ENCODE measurements at regions not wholly inside any gene's neighbourhood (a gene's known extent, or its start where the extent isn't known, plus 50 kb on each side); places are given as distances from the start of the nearest gene placed in this dataset.
A peak's percentile ranks its signal among the peaks of the same experiment; 100 is the strongest.

GRCh38 chr2:211068108-211068780 lies 511.8 kb downstream of the CPS1 start:
- DNase-seq: no peak

GRCh38 chr2:211070547-211070946 lies 514.1 kb downstream of the CPS1 start:
- no peak for DNase-seq

GRCh38 chr2:211077216-211077767 lies 520.9 kb downstream of the CPS1 start:
- DNase-seq: no peak

- no peak for DNase-seq
Measured at GRCh38 chr2:211084352-211084751, 528.0 kb downstream of the CPS1 start.

GRCh38 chr2:211085056-211085680 lies 528.8 kb downstream of the CPS1 start:
- DNase-seq: peak; percentile 55

GRCh38 chr2:211086049-211086448 lies 529.6 kb downstream of the CPS1 start:
- DNase-seq: no peak

- DNase-seq: no peak
Measured at GRCh38 chr2:211089127-211089526, 532.7 kb downstream of the CPS1 start.

GRCh38 chr2:211093743-211094303 lies 537.4 kb downstream of the CPS1 start:
- DNase-seq: peak; percentile 17

- no peak for DNase-seq
Measured at GRCh38 chr2:211103989-211104388, 547.6 kb downstream of the CPS1 start.

- DNase-seq: no peak
Measured at GRCh38 chr2:211113334-211114175, 557.2 kb downstream of the CPS1 start.

- no peak for DNase-seq
Measured at GRCh38 chr2:211114826-211115455, 558.5 kb downstream of the CPS1 start.

GRCh38 chr2:211117026-211117425 lies 560.6 kb downstream of the CPS1 start:
- no peak for DNase-seq

- no peak for DNase-seq
Measured at GRCh38 chr2:211126256-211126655, 569.9 kb downstream of the CPS1 start.

- no peak for DNase-seq
Measured at GRCh38 chr2:211127501-211127900, 571.1 kb downstream of the CPS1 start.

- no peak for DNase-seq
Measured at GRCh38 chr2:211128287-211128686, 571.9 kb downstream of the CPS1 start.

- no peak for DNase-seq
Measured at GRCh38 chr2:211129798-211130197, 573.4 kb downstream of the CPS1 start.

- DNase-seq: no peak
Measured at GRCh38 chr2:211132046-211132445, 575.6 kb downstream of the CPS1 start.

GRCh38 chr2:211132573-211132972 lies 576.2 kb downstream of the CPS1 start:
- DNase-seq: peak; percentile 1

- no peak for DNase-seq
Measured at GRCh38 chr2:211133766-211134165, 577.4 kb downstream of the CPS1 start.

- no peak for DNase-seq
Measured at GRCh38 chr2:211138551-211138950, 582.2 kb downstream of the CPS1 start.

GRCh38 chr2:211141646-211142045 lies 585.2 kb downstream of the CPS1 start:
- DNase-seq: no peak

GRCh38 chr2:211144078-211144477 lies 587.7 kb downstream of the CPS1 start:
- peak; percentile 5 for DNase-seq

All from dermis blood vessel endothelial cell (primary cell).